GM20000 (cell line): ENCODE measurements at regions not wholly inside any gene's neighbourhood (a gene's known extent, or its start where the extent isn't known, plus 50 kb on each side); places are given as distances from the start of the nearest gene placed in this dataset.

Experiments
- DNase-seq: peaks from one replicate; pipeline ENCODE4 v3.0.0; 2012; ENCODE audit warnings: low spot score
- CTCF ChIP-seq: IDR thresholded peaks from 2 replicates; pipeline ENCODE4 v1.5.1; 2012; ENCODE audit warnings: mild to moderate bottlenecking, control low read depth; ENCODE audit errors: extremely low read depth, missing control alignments

- no peak for DNase-seq
- no peak for TF ChIP-seq CTCF
Measured at GRCh38 chr6:140893432-140893831, 1239.3 kb upstream of the GJE1 start.

- no peak for DNase-seq
- no peak for TF ChIP-seq CTCF
Measured at GRCh38 chr6:140879946-140880345, 1252.8 kb upstream of the GJE1 start.

GRCh38 chr6:140874066-140874465 is 1258.7 kb upstream of the GJE1 start:
- DNase-seq, result no peak
- no peak for TF ChIP-seq CTCF

- no peak for DNase-seq
- TF ChIP-seq CTCF, result no peak
Measured at GRCh38 chr6:140872885-140873284, 1259.8 kb upstream of the GJE1 start.

- no peak for TF ChIP-seq CTCF
- DNase-seq, result no peak
Measured at GRCh38 chr6:140871911-140872310, 1260.8 kb upstream of the GJE1 start.

- no peak for TF ChIP-seq CTCF
- no peak for DNase-seq
Measured at GRCh38 chr6:140867336-140867735, 1265.4 kb upstream of the GJE1 start.

GRCh38 chr6:140858381-140858971 is 1274.2 kb upstream of the GJE1 start:
- TF ChIP-seq CTCF, result no peak
- no peak for DNase-seq
